CD8-positive, alpha-beta memory T cell (primary cell): ENCODE measurements at regions not wholly inside any gene's neighbourhood (a gene's known extent, or its start where the extent isn't known, plus 50 kb on each side); places are given as distances from the start of the nearest gene placed in this dataset.

Source experiments
- CTCF ChIA-PET: fragments of 350-600 bp; sonication (Branson Sonifier 250); formaldehyde crosslinking; loops from one replicate; lab custom pipeline; 2021; ENCODE audit warnings: antibody characterized with exemption; lab: Charles Lee
- POLR2A ChIA-PET: fragments of 350-600 bp; sonication (Branson Sonifier 250); formaldehyde crosslinking; loops from one replicate; lab custom pipeline; 2021; ENCODE audit warnings: antibody characterized with exemption; lab: Charles Lee
- DNase-seq, 5 donors: peaks; one replicate each; pipeline versions ENCODE4 v3.0.0 to v3.0.0-alpha.2; 2020 to 2022; ENCODE audit warnings: mixed read lengths in 1 of 5
- H3K27ac ChIP-seq: one replicate; pipeline ENCODE4 v1.7.0; 2013; ENCODE audit warnings: low read depth, mild to moderate bottlenecking, low read length, moderate library complexity
- H3K27me3 ChIP-seq: 2 replicates; pipeline ENCODE4 v1.7.0; 2013; ENCODE audit warnings: low read length, mild to moderate bottlenecking; ENCODE audit not compliant: insufficient read depth, poor library complexity, severe bottlenecking
- H3K36me3 ChIP-seq: 2 replicates; pipeline ENCODE4 v1.7.0; 2013; ENCODE audit warnings: mild to moderate bottlenecking, low read length, moderate library complexity; ENCODE audit not compliant: insufficient read depth
- H3K4me1 ChIP-seq: 2 replicates; pipeline ENCODE4 v1.7.0; 2013; ENCODE audit warnings: mild to moderate bottlenecking, low read length, moderate library complexity; ENCODE audit not compliant: insufficient read depth
- H3K4me3 ChIP-seq: 2 replicates; pipeline ENCODE4 v1.7.0; 2013; ENCODE audit warnings: mild to moderate bottlenecking, low read length
- H3K9me3 ChIP-seq: 2 replicates; pipeline ENCODE4 v1.7.0; 2013; ENCODE audit warnings: mild to moderate bottlenecking, low read length
- H3K27ac Mint-ChIP-seq, 8 donors: one replicate each; pipeline ENCODE4 v1.8.0; 2020 to 2021; ENCODE audit warnings: mixed read lengths in 8 of 8, mild to moderate bottlenecking in 6 of 8, inconsistent platforms in 3 of 8, moderate library complexity in 3 of 8
- H3K27me3 Mint-ChIP-seq, 2 donors: one replicate each; pipeline ENCODE4 v1.8.0; 2020 to 2021; ENCODE audit warnings: mixed read lengths in 2 of 2, mild to moderate bottlenecking in 1 of 2, moderate library complexity in 1 of 2
- H3K36me3 Mint-ChIP-seq, 3 donors: one replicate each; pipeline ENCODE4 v1.8.0; 2020 to 2021; ENCODE audit warnings: mixed read lengths in 3 of 3, inconsistent platforms in 1 of 3, mild to moderate bottlenecking in 1 of 3
- H3K4me1 Mint-ChIP-seq, 3 donors: one replicate each; pipeline ENCODE4 v1.8.0; 2020 to 2021; ENCODE audit warnings: mixed read lengths in 3 of 3, inconsistent platforms in 1 of 3, mild to moderate bottlenecking in 1 of 3
- H3K4me3 Mint-ChIP-seq, 7 donors: one replicate each; pipeline ENCODE4 v1.8.0; 2020 to 2021; ENCODE audit warnings: mixed read lengths in 7 of 7, mild to moderate bottlenecking in 6 of 7, moderate library complexity in 4 of 7, inconsistent platforms in 2 of 7
- H3K9me3 Mint-ChIP-seq, 5 donors: one replicate each; pipeline ENCODE4 v1.8.0; 2020 to 2022; ENCODE audit warnings: mixed read lengths in 5 of 5, mild to moderate bottlenecking in 3 of 5, moderate library complexity in 2 of 5, inconsistent platforms in 1 of 5

- H3K27ac ChIP-seq: no peak overlapping the region
- peaks cover 4 to 12% (median 10%) of the 10 kb centered on the region in 5 donors for H3K9me3 Mint-ChIP-seq
- H3K27me3 Mint-ChIP-seq: no peaks in the 10 kb centered on the region
- H3K4me1 Mint-ChIP-seq: no peaks in the 10 kb centered on the region
- no peaks in the 10 kb centered on the region for H3K36me3 ChIP-seq
- H3K4me1 ChIP-seq: no peaks in the 10 kb centered on the region
- H3K4me3 ChIP-seq: no peak overlapping the region
- no peak overlapping the region for H3K27ac Mint-ChIP-seq
- no peaks in the 10 kb centered on the region for H3K27me3 ChIP-seq
- ChIA-PET CTCF (no interaction called here), POLR2A (no interaction called here)
- H3K9me3 ChIP-seq: no peaks in the 10 kb centered on the region
- no peaks in the 10 kb centered on the region for H3K36me3 Mint-ChIP-seq
- DNase-seq: no peak
- H3K4me3 Mint-ChIP-seq: no peak overlapping the region
These were observed 1307.4 kb upstream of the ACVR2A start for GRCh38 chr2:146537477-146537876.

GRCh38 chr2:146532509-146533147, 1312.2 kb upstream of the ACVR2A start:
- no peaks in the 10 kb centered on the region for H3K27me3 ChIP-seq
- no peaks in the 10 kb centered on the region for H3K9me3 ChIP-seq
- no peaks in the 10 kb centered on the region for H3K36me3 ChIP-seq
- Mint-ChIP-seq H3K36me3 (no peaks in the 10 kb centered on the region), H3K4me3 (no peak overlapping the region), H3K4me1 (no peaks in the 10 kb centered on the region), H3K9me3 (peaks cover 2 to 19% (median 5%) of the 10 kb centered on the region in 5 donors), H3K27me3 (no peaks in the 10 kb centered on the region), H3K27ac (no peak overlapping the region)
- no peak overlapping the region for H3K27ac ChIP-seq
- ChIA-PET CTCF (no interaction called here), POLR2A (no interaction called here)
- no peaks in the 10 kb centered on the region for H3K4me1 ChIP-seq
- H3K4me3 ChIP-seq: no peak overlapping the region
- no peak for DNase-seq

DNA sequence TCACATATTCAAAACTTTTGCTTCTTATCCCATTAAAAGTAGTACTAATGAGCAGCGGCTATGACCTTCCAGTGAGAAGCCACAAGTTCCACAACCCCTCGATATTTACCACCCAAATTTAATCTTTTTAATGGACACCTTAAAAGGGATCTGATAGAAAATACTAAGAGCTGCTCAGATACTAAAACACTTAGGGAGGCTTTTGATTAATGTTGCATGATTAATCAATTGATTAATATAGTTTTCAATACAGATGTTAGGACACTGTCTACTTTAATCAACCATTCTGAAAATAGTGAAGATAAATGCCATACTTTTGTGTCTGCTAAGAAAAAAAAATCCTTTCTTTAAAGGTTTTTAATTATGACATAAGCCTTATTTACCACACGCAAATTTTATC, 1312.8 kb upstream of the ACVR2A start:
- Mint-ChIP-seq H3K9me3 (peaks cover 2 to 19% (median 5%) of the 10 kb centered on the region in 5 donors), H3K36me3 (no peaks in the 10 kb centered on the region), H3K4me3 (no peak overlapping the region), H3K27me3 (no peaks in the 10 kb centered on the region), H3K27ac (no peak overlapping the region), H3K4me1 (no peaks in the 10 kb centered on the region)
- CTCF ChIA-PET: no interaction called here
- Histone ChIP-seq H3K36me3 (no peaks in the 10 kb centered on the region), H3K9me3 (no peaks in the 10 kb centered on the region), H3K4me3 (no peak overlapping the region), H3K27ac (no peak overlapping the region), H3K4me1 (no peaks in the 10 kb centered on the region), H3K27me3 (no peaks in the 10 kb centered on the region)
- DNase-seq: no peak
- POLR2A ChIA-PET: no interaction called here

DNA sequence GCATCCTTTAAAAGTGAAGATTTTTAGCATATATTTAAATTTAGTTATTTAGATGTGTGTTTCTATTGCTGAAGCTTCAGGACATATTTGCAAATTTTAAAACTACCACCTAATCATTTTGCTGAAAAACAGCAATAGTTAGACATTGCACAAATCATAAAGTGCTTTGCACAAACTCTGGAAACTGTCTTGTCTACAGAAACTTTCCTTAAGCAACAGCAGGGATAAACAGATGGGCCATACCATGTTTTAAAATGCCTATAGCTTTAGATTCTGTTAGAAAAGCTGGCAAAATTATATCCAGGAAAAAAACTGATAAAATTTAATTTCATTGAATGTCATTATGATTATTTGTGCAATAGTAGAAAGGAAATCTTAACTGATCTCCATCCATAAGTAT, 1313.9 kb upstream of the ACVR2A start:
- Histone ChIP-seq H3K4me3 (no peak overlapping the region), H3K27me3 (no peaks in the 10 kb centered on the region), H3K9me3 (no peaks in the 10 kb centered on the region), H3K4me1 (no peaks in the 10 kb centered on the region), H3K36me3 (no peaks in the 10 kb centered on the region), H3K27ac (no peak overlapping the region)
- H3K27ac Mint-ChIP-seq: no peak overlapping the region
- POLR2A ChIA-PET: no interaction called here
- H3K4me1 Mint-ChIP-seq: no peaks in the 10 kb centered on the region
- no peaks in the 10 kb centered on the region for H3K36me3 Mint-ChIP-seq
- CTCF ChIA-PET: no interaction called here
- H3K4me3 Mint-ChIP-seq: no peak overlapping the region
- no peaks in the 10 kb centered on the region for H3K27me3 Mint-ChIP-seq
- no peak for DNase-seq
- peaks cover 2 to 15% (median 3%) of the 10 kb centered on the region in 5 donors for H3K9me3 Mint-ChIP-seq

DNA sequence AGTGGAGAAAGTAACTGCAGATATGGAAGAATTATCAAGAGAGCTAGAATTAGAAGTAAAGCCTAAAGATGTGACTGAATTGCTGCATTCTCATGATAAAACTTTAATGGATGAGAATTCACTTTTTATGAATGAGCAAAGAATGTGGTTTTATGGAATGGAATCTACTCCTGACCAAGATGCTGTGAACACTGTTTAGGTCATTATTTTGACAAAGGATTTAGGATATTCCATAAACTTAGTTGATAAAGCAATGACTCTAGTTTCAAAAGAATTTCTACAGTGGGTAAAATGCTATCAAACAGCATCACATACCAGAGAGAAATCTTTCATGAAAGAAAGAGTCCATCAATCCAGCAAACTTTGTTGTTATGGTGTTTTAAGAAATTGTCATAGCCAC, 1317.7 kb upstream of the ACVR2A start:
- no peaks in the 10 kb centered on the region for H3K27me3 ChIP-seq
- H3K27ac ChIP-seq: no peak overlapping the region
- H3K9me3 ChIP-seq: no peaks in the 10 kb centered on the region
- H3K9me3 Mint-ChIP-seq: peaks cover 0 to 9% (median 0%) of the 10 kb centered on the region in 5 donors
- H3K27me3 Mint-ChIP-seq: no peaks in the 10 kb centered on the region
- H3K4me1 ChIP-seq: no peaks in the 10 kb centered on the region
- H3K27ac Mint-ChIP-seq: no peak overlapping the region
- no peaks in the 10 kb centered on the region for H3K36me3 ChIP-seq
- no peaks in the 10 kb centered on the region for H3K4me1 Mint-ChIP-seq
- CTCF ChIA-PET: no interaction called here
- no peak for DNase-seq
- no peaks in the 10 kb centered on the region for H3K36me3 Mint-ChIP-seq
- H3K4me3 ChIP-seq: no peak overlapping the region
- no peak overlapping the region for H3K4me3 Mint-ChIP-seq
- POLR2A ChIA-PET: no interaction called here

GRCh38 chr2:146523196-146523595, 1321.6 kb upstream of the ACVR2A start:
- no peak overlapping the region for H3K27ac ChIP-seq
- DNase-seq: no peak
- Mint-ChIP-seq H3K36me3 (no peaks in the 10 kb centered on the region), H3K4me1 (no peaks in the 10 kb centered on the region), H3K27me3 (no peaks in the 10 kb centered on the region), H3K4me3 (no peak overlapping the region), H3K9me3 (peaks cover 0 to 2% (median 0%) of the 10 kb centered on the region in 5 donors), H3K27ac (no peak overlapping the region)
- H3K27me3 ChIP-seq: no peaks in the 10 kb centered on the region
- H3K36me3 ChIP-seq: no peaks in the 10 kb centered on the region
- POLR2A ChIA-PET: no interaction called here
- H3K4me3 ChIP-seq: no peak overlapping the region
- no peaks in the 10 kb centered on the region for H3K9me3 ChIP-seq
- CTCF ChIA-PET: no interaction called here
- H3K4me1 ChIP-seq: no peaks in the 10 kb centered on the region

GRCh38 chr2:146506851-146507250, 1338.0 kb upstream of the ACVR2A start:
- CTCF ChIA-PET: no interaction called here
- no peaks in the 10 kb centered on the region for H3K9me3 ChIP-seq
- Mint-ChIP-seq H3K27ac (no peak overlapping the region), H3K27me3 (no peaks in the 10 kb centered on the region), H3K4me1 (no peaks in the 10 kb centered on the region), H3K36me3 (no peaks in the 10 kb centered on the region), H3K9me3 (peaks cover 0 to 6% (median 2%) of the 10 kb centered on the region in 5 donors), H3K4me3 (no peak overlapping the region)
- H3K27ac ChIP-seq: no peak overlapping the region
- no peaks in the 10 kb centered on the region for H3K36me3 ChIP-seq
- POLR2A ChIA-PET: no interaction called here
- no peaks in the 10 kb centered on the region for H3K27me3 ChIP-seq
- DNase-seq: no peak
- no peaks in the 10 kb centered on the region for H3K4me1 ChIP-seq
- no peak overlapping the region for H3K4me3 ChIP-seq

DNA sequence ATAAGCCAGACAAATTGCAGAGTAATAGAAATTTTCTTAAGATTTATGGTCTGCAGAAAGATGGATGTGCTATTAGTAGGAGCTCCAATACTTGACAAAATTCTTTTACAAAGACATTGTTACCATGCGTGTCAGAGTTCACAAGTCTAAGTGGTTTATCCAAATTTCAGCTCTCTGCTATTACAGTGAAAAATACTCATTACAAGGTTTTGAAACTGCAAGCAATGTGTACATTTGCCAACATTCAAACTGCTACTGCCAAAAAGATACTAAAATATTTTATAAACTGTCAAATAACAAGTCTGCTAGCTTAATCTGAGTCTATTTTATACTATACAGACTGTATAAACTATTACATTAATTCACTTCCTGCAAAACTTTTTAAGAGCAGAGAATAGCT, 1341.5 kb upstream of the ACVR2A start:
- H3K4me1 ChIP-seq: no peaks in the 10 kb centered on the region
- CTCF ChIA-PET: no interaction called here
- POLR2A ChIA-PET: no interaction called here
- Mint-ChIP-seq H3K27me3 (no peaks in the 10 kb centered on the region), H3K9me3 (peaks cover 0 to 6% (median 0%) of the 10 kb centered on the region in 5 donors), H3K36me3 (no peaks in the 10 kb centered on the region), H3K27ac (no peak overlapping the region), H3K4me3 (no peak overlapping the region), H3K4me1 (no peaks in the 10 kb centered on the region)
- H3K36me3 ChIP-seq: no peaks in the 10 kb centered on the region
- H3K27ac ChIP-seq: no peak overlapping the region
- no peaks in the 10 kb centered on the region for H3K27me3 ChIP-seq
- H3K9me3 ChIP-seq: no peaks in the 10 kb centered on the region
- DNase-seq: no peak
- H3K4me3 ChIP-seq: no peak overlapping the region
